HG02763 (cell line): ENCODE measurements at regions not wholly inside any gene's neighbourhood (a gene's known extent, or its start where the extent isn't known, plus 50 kb on each side); places are given as distances from the start of the nearest gene placed in this dataset.
"Not testable (repeated sequence)": the region's sequence is repeated elsewhere in the genome, so short reads cannot be mapped to it uniquely, and the experiment has no call there.

ENCODE experiments used
- ATAC-seq: cut with Tn5 transposase; IDR thresholded peaks from one replicate; pipeline ENCODE4 v1.9.1; 2021; ENCODE audit warnings: mild to moderate bottlenecking, moderate library complexity; ENCODE audit not compliant: unreplicated experiment

- no peak for ATAC-seq
Observed at GRCh38 chr4:123599061-123599919, 202.7 kb downstream of the SPRY1 start.

GRCh38 chr4:123599920-123600810 lies 203.6 kb downstream of the SPRY1 start:
- peak; percentile 100 for ATAC-seq

- ATAC-seq = no peak
Observed at GRCh38 chr4:123600987-123601904, 204.7 kb downstream of the SPRY1 start.

GRCh38 chr4:123602007-123602406 lies 205.4 kb downstream of the SPRY1 start:
- no peak for ATAC-seq

GRCh38 chr4:123603165-123603564 lies 206.6 kb downstream of the SPRY1 start:
- no peak for ATAC-seq

- ATAC-seq = not testable (repeated sequence)
Observed at GRCh38 chr4:123605797-123606196, 209.2 kb downstream of the SPRY1 start.

- ATAC-seq = no peak
Observed at GRCh38 chr4:123606336-123606735, 209.7 kb downstream of the SPRY1 start.

- peak; percentile 56 for ATAC-seq
Observed at GRCh38 chr4:123606946-123607542, 210.4 kb downstream of the SPRY1 start.

- ATAC-seq = no peak
Observed at GRCh38 chr4:123609829-123610228, 213.2 kb downstream of the SPRY1 start.

GRCh38 chr4:123613586-123614344 lies 217.2 kb downstream of the SPRY1 start:
- no peak for ATAC-seq

- ATAC-seq = no peak
Observed at GRCh38 chr4:123615901-123616300, 219.3 kb downstream of the SPRY1 start.

- ATAC-seq = no peak
Observed at GRCh38 chr4:123616951-123617461, 220.4 kb downstream of the SPRY1 start.

GRCh38 chr4:123617791-123618190 lies 221.2 kb downstream of the SPRY1 start:
- ATAC-seq = no peak

GRCh38 chr4:123618606-123619005 lies 222.0 kb downstream of the SPRY1 start:
- no peak for ATAC-seq

GRCh38 chr4:123619326-123619725 lies 222.7 kb downstream of the SPRY1 start:
- ATAC-seq = no peak

- no peak for ATAC-seq
Observed at GRCh38 chr4:123619895-123620294, 223.3 kb downstream of the SPRY1 start.

- ATAC-seq = no peak
Observed at GRCh38 chr4:123621072-123621705, 224.6 kb downstream of the SPRY1 start.

- no peak for ATAC-seq
Observed at GRCh38 chr4:123622572-123622971, 226.0 kb downstream of the SPRY1 start.

GRCh38 chr4:123623611-123624010 lies 227.0 kb downstream of the SPRY1 start:
- ATAC-seq = no peak
